TTC549 (cell line): ENCODE measurements at regions not wholly inside any gene's neighbourhood (a gene's known extent, or its start where the extent isn't known, plus 50 kb on each side); places are given as distances from the start of the nearest gene placed in this dataset.
A peak's percentile ranks its signal among the peaks of the same experiment; 100 is the strongest.

Experiments
- FAIRE-seq: peaks from 2 replicates; lab custom pipeline; 2012; peaks lifted over from hg19 to GRCh38; lab: Jason Lieb, UNC

DNA sequence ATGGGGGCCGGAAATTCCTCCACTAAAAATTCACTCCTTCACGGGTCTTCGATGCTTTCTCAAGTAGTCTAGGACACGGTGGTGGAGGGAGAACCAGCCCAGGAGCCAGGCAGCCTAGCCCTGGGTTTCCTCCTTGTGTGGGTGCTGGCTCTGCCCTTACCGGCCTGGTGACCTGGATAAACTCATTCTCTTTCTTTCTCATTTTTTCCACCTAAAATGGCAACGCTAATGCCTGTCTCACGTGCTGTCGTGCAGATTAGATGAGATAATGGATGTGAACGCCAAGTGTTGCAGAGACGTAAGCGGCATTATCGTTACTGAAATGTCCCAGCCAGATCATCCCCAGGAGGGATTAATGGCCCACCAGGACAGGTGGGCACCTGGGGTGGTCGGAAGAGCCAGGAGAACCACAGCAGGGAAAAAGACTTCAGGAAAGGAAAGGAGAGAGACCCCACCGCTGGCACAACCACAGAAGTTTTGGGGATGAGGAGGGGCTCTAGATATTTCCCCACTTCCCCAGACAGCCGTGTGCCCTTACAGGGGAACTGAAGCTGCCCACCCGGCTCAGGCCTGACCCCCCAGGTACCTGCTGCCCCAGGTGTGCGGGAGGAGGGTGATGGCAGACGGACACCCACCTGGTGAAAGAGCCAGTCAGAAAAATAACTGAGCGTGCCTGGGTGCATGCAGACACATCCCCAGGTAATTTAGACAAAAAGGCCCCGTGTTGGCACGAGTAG is 100.8 kb upstream of the ASAP2 start:
- FAIRE-seq, result no peak

DNA sequence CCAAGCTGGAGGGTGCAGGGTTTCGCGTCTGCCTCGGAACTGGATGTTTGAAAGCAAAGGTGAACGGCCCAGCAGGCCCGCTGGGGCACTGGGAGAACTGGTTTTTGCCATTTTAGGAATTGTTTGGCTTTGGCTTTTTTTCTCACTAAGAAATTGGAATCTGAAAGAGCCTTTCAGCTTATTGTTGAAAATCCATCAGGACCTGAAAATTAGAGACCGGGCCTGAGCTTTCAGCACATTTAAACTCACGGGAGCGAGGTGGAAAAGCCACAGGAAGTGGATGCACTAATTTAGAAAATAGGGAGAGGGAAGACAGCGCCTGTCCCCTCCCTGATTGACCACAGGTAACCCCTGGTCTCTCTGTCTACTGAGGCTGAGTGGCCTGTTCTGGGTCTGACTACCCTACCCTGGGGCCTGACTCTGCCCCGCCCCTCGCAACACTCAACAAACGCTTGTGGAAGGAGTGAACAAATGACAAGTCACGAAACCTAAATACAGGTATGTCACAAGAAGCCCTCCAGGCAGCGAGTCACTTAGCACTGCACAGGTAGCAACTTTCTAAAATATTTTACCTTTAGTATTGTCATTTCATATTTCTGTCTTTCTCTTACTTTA is 100.3 kb upstream of the MBOAT2 start:
- FAIRE-seq, result no peak

DNA sequence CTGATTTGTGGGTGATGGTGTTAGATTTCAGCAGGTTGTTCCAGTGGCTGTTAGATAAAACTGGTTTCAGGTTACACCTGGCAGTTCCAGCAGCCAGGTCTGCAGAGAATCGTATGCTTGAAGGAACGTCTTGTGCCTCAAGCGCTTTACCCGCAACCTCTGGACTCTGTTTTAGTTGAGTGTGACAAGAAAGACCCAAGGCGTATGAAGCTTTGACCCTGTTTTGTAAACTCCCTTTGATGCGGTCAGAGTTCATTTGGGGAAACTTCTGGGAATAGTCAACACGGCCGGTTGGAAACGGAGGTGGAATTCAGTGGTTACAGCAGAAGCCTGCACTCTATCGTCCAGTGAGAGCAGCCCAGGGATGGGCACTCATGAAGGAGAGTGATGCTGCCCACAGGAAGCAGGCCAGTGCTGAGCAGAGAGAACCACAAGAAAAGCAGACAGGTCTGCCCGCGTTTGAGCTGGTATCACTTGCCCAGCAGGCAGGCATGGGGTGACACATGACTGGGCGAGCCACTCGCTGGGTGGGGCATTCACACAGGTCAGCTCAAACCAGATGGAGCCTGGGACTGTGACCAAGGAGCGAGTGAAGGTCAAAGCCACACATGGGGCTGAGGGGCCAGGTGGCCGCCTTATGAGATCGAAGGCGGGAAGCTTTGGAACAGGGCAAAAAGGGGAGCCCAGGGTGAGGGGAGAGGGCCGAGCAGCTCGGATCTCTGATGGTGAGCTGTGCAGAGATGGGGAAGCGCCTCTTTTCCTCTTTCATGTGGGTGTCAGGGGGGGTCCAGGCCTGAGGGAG is 99.6 kb upstream of the MBOAT2 start:
- FAIRE-seq, result no peak

DNA sequence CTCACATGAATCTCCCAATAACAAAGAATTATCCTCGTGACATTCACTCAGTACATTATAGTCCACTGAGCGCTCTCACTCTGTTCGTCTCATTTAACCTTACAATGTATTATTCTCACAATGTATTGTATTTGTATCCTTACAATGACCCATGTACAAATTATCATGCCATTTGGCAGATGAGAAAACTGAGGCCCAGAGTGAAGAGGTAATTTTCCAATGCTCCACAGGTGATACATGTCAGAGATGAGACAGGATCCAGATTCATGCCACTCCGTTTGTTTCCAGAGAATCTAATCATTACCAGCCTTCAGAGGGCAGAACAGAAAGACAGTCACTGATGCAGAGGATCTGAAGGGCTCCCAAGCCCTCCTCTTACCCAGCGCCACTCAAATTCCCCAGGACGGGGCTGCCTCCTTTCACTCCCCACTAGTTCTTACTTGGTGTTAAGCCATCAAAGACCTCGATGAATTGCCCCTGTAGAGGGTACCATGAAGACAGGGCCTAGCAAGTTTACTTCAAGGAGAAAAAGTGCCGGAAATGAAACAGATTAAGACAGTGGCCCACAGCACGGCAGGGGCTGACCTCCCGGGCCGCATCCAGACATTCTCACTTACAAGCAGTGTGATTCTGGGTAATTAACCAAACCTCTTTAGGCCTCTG is 98.4 kb upstream of the MBOAT2 start:
- FAIRE-seq, result no peak

DNA sequence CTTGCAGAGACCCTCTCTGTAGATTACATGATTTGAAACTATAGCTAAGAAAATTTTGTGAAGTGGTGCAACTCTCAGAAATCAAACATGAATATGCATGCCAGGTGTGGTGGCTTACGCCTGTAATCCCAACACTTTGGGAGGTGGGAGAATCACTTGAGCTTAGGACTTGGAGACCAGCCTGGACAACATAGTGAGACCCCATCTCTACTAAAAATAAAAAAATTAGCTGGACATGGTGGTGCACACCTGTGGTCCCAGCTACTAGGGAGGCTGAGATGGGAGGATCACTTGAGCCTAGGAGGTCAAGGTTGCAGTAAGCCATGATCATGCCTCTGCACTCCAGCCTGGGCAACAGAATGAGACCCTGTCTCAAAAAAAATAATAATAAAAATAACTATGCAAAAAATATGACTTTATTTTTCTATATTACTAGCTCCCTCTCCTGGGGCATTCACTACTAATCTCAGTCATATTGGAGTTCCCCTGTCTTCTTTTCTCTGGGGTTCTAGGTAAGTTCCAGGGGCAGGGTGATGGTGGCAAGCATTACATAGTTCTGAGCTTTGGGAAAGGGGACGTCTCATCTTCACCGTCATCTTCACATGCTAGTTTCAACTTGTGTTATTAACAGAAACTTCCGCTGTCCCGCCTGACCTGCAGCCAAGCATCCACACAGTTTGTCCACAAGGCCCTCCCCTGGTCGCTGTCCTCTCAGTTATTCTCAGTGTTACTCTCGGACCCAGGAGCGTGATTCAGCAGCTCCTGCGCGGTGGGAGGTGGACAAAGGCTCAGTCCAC is 96.8 kb upstream of the MBOAT2 start:
- FAIRE-seq, result no peak

DNA sequence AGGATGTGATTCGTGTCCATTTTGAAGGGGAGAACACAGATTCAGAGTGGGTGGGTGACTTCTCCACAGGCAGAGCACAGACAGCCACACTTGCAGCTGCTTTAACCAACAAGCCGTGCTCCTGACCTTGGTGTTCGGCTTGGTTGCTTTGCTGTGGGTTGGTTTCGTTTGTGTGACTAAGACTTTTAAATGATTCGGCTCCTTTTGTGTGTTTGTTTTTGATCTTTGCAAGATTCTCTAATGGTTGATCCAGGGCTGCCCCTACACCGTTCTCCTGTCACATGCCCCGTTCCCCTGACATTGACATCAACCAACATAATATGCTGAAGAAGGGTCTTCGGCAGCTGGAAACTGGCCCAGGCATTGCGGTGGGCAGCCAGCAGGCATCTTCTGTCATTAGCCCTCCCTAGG is 95.9 kb upstream of the MBOAT2 start:
- no peak for FAIRE-seq

DNA sequence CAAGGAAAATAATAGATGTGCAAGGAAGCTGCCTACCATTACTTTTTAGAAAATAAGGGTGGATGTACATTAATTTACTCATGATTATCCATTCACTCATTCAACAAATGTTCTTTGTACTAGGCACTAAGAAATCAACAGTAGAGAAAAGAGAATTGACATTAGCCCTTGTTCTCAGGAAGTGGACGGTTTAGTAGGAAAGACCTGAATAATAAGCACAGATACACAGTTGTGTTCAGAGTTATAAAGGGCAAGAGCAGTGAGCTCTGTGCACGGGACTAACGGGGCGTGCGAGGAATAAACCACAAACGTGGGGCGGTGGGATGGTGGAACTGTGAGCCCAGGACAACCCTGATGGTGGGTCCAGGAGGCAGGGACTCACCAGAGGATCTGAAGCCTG is 94.4 kb upstream of the MBOAT2 start:
- FAIRE-seq, result no peak

DNA sequence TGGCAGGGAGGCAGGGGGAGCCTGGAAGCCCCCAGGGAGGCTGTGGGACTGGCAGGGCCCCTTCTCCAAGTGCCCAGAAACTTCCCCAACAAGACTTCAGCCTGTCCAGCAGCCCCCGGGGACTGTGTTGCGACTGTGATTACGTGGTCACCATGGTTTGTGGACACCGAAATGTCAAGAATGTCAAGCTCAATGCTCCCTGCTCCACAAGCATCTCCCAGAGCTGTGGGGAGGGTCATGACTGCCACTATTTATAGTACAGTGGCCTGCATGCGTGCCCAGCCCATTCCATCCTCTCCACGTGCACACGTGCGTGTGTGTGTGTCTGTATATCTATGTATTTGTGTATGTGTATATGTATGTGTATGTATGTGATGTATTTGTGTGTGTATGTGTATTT is 93.8 kb upstream of the MBOAT2 start:
- FAIRE-seq, result no peak

DNA sequence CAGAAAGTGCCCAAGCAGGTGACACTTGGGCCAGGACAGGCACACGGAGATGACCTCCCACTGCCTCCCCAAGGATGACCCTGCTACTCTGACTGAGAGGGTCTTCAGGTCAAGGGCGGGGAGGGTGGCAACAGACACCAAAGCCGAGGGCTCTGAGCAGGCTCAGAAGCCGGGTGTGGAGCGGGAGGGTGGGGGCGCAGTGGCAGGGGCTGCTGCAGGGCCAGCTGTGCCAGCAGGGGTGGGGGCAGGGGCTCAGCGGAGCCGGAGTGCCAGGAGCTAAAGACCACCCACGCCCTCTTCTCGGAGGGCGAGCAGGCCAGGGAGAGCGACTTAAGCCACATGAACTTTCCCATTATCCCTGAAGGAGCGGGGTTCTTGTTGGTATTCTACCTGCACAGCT is 93.3 kb upstream of the MBOAT2 start:
- FAIRE-seq, result no peak

DNA sequence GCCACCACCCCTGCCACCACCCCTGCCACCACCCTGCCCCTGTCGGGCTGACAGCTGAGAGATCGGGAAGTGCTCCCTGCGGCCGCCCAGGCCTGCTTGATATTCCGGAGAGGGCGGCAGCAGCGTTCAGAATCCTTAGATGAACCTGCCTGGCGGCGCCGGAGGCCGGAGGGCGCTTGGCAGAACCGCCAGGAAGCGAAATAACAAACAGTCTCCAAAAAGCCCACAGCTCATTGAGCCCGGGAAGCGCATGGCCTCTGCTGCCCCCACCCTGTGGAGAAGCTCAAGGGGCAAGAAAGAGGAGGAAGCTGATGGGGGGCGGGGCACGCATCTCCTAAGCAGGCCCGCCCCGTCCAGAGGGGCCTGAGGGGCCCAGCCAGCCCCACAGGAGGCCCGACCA is 92.2 kb upstream of the MBOAT2 start:
- no peak for FAIRE-seq

DNA sequence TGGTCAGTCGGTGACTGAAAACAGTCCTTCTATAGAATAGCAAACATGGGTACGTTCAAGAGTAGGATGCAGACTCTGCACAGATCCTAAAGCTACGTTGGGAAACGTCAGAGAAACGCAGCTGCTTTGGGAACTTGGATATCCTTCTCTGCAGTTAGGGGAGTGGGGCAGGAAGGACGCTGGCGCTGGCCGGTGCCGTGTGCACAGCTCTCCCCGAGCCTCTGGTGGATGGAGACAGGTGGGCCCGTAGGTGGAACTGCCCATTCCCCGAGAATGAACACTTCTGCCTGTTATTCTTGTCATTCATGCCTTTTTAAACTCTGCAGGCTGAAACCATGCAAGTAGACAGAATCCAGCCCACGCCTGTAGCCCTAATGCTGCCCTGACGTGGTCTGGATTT is 91.7 kb upstream of the MBOAT2 start:
- FAIRE-seq, result no peak

DNA sequence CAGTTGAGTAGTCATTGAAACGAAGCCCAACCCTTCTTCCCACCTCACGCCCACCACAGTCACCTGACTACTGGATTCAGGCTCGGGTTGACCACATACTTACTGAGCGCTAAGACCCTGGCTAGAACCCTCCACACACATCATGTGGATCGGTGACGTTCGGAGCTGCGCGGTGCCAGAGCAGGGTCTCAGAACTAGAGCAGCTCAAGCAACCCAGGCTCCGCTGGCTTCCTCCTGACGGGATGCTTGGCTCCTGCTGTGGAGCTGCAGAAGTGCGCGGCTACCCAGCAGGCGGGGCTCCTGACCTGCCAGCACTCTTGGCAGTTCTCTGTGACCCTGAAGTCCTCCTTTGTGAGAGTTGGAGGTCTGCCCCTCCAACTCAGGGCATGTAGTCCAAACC is 90.6 kb upstream of the MBOAT2 start:
- no peak for FAIRE-seq

DNA sequence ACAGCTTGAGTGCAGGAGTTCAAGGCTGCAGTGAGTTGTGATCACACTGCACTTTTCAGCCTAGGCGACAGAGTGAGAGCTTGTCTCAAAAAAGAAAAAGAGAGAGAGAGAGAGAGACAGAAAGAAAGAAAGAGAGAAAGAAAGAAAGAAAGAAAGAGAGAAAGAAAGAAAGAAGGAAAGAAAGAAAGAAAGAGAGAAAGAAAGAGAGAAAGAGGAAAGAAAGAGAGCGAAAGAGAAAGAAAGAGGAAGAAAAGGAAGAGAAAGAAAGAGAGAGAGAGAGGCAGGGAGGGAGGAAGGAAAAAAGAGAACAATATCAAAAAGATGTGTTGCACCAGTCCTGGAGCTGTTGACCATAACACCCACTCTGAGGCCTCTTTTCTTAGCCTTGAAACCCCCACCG is 89.8 kb upstream of the MBOAT2 start:
- no peak for FAIRE-seq

DNA sequence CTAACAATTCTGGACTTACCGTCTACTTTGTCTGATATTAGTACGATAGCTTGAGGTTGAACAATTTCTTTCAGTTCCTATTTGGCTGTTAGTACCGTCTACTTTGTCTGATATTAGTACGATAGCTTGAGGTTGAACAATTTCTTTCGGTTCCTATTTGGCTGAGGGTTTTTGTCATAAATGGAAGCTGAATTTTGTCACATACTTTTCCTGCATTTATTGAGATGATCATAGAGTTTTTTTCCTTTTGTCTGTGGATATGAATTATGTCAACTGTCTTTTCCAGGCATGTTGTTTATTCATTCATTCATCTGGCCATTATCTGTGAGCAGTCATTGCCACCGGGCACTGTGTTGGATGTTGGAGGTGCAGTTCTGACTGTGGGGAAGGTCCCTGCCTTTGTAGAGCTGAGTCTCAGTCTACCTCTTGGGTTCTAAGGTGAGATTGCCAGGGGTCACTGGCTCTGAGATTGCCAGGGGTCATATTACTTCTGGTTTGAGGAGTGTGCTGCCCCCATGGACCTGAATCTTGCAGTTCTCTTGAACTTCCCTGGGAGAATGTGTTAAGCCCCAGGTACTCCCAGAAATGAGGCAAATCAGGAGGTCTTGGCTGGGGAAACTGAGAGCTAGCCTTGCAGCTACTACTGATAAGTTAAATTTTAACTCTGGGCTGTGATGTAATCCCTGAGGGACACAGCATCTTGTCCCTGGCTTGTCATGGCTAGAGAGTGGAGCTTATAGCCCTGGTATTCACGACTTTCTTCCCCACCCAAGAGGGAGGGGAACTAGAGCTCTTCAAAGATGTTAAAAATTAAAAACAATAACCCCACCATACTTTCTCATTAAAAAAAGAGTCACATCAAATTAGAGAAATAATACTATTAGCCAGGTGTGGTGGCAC is 89.1 kb upstream of the MBOAT2 start:
- FAIRE-seq, result no peak

DNA sequence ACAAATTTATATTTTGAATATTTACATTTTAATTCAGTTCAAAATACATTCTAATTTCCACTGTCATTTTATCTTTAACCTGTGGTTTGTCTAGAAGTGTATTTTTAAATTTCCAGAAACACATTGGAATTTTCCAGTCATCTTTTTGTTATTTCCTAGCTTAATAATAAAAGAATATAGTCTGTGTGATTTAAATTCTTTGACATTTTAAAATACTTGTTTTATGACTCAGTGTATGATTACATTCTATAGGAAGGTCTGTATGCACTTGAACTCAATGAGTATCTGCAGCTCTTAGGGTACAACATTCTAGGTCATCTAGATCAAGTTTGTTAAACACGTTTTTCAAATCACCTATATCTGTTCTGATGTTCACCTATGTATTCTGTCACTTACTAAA is 88.3 kb upstream of the MBOAT2 start:
- peak; percentile 71 for FAIRE-seq

DNA sequence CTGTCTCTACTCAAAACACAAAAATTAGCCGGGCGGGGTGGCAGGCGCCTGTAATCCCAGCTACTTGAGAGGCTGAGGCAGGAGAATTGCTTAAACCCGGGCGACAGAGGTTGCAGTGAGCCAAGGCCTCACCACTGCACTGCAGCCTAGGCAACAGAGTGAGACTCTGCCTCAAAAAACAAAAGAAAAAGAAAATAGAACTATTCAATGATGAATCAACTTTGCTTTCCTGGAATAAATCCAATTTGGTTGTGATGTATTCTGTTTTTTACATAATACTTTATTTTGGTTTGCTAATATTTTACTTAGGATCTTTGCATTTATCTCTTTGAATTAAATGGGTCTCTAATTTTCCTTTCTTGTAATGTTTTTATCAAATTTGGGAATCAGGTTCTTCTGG is 86.3 kb upstream of the MBOAT2 start:
- no peak for FAIRE-seq

DNA sequence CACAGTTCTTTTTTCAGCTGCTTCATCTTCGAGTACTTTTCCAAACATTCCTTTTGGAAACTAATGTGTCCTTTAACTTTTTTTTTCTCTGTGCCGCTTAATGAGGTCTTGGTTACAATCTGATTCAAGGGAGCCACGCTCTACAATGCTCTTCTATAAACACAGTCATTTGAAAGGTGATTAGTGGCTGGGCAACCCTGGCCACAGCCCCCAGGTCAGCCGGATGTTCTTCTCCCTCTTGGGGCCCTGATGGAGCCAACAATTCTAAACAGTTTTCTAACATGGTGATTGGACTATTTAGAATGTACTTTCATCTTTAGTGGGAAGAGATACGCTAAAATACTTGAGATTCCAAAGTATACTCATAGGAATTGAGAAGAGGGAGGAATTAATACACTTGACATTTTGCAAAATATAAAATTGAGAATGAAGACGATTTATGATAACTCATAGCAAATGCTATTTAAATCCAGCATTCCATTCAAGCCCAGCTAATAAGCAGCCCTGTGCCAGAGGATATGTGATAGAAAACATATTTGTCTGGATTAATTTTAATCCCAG is 83.7 kb upstream of the MBOAT2 start:
- peak; percentile 93 for FAIRE-seq

DNA sequence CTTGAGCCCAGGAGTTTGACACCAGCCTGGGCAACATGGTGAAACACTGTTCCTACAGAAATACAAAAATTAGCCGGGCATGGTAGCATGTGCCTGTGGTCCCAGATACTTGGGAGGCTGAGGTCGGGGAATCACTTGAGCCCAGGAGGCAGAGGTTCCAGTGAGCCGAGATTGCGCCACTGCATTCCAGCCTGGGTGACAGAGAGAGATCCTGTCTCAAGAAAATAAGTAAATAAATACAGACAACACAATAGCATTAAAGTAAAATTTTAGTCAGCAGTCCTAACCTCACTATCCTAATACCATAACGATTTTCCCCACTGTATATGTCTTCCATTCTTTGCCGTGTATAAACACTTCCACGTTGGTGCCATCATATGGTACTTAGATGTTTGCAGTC is 83.0 kb upstream of the MBOAT2 start:
- FAIRE-seq, result no peak

DNA sequence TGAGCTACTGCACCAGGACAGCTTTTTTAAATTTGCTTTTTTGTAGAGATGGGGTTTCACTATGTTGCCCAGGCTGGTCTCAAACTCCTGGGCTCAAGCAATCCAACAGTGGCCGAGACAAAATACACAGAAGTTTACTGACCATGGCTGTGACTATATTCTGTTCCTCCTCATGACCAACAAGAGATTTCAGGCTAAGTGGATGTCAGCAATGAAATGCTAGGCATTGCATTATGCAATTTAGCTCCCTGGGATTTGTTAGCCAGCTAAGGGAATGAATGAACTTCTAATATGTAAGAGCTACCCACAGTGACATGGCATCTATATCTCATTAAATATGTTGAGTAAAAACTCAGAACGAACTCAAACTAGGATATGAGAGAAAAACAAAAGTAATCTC is 81.9 kb upstream of the MBOAT2 start:
- no peak for FAIRE-seq

DNA sequence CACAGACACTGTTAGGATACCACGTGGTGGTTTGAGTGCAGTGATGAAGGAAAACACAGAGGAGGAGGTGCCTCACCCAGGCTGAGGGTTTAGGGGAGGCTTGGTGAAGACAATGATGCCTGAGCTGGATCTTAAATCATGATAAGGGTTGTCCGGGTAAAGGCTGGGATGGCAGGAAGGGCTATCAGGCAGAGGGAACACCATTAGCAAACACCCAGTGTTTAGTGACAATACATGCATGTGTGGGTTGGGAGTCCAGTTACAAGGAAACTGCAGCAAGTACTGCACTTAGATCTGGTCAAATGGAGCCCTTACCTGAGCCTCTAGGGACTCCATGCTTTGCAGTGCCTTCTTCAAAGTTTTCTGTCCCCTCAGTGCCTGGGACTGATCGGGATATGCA is 79.8 kb upstream of the MBOAT2 start:
- FAIRE-seq, result no peak

DNA sequence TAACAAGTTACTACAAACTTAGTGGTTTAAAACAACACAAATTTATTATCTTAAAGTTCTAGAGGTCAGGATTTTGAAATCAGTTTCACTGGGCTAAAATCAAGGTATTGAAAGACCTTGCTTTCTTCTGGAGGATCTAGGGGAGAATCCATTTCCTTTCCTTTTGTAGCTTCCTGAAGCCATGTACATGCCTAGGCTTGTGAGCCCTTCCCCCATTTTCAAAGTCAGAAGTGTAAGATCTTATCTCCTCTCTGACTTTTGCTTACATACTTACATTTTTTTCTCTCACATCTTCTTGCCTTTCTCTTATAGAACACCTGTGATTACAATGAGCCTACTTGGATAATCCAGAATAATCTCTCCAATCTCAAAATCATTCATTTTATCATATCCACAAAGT is 78.7 kb upstream of the MBOAT2 start:
- FAIRE-seq, result no peak
